ENCODE measurements at regions not wholly inside any gene's neighbourhood (a gene's known extent, or its start where the extent isn't known, plus 50 kb on each side); places are given as distances from the start of the nearest gene placed in this dataset.

DNA sequence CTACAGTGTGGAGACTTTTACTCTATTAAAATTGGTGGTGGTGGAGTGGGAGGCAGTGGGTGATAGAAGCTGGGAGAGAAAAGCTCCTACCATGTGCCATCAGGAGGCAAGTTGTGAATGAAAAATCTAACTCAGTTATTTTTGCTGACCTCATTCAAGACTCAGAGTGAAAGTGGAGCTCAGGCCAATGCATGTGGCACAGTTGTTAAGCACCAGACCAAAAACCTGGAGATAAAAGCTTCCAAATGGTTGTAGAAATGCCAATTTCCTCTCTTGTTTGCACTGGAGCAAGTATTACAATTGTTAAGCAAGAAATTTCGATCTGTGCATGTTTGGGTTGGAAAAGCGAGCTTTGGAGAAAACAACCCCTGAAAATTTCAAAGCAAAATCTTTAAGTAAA is 81.5 kb upstream of the PRICKLE2 start:
- no peak for DNase-seq

DNA sequence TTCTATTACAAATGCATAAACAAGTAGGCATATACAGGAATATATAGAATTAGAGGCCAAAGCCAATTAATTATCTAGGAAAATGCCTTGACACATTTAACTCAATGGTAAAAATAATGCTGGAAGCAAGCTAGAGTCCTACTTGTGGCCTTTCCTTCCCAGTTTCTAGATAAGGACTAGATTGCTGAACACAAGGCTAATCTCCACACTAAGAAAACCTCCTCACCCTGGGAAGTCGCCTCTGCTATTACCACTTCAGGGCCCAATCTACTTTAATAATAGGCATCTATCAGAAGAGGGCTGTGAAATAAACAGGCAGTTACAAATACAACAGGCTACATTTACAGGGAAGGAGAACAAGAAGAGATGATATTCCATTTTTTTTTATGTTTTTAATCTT is 80.5 kb upstream of the PRICKLE2 start:
- DNase-seq: no peak

DNA sequence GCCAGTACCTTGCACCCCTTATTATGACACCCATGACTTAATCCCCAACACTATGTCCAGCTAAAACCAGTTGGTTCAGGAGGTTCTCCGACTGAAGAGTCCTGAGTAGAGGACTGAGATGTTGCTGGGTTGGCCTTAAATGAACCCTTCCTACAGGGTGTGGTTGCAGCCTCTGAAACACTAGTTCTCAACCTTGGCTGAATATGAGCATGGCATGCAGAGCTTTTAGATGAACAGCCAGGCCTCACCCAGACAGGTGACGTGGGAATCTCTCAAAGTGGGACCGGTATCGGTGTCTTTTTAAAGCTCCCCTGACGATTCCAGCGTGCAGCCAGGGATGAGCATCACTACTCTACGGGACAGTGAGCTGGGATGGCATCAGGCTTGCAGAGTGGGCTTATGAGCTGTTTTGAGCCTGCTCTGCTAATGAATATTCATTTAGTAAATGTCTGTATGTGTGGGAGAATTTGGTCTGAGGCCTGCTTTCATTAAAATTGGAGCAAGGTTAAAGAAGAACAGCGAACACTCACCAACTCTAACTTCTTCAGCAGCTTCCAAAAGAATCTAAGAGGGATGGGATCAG is 79.7 kb upstream of the PRICKLE2 start:
- DNase-seq: no peak

DNA sequence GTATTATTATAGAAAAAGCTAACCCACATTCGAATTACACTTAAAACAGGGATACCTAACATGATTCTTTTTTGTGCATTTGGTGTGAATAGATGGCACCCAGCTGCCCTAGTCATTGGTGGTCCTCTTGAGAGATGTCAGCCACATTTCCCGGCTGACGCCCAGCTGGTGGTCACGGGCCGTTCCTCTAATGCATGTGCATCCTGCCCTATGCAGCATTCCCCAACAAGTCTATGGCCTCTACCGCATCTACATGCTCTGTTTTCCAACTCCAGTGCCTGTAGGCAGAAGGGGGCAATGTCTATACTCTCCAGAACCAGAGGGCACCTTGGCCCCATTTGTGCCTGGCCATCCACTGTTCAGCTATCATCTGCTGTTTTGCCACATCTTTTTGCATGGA is 78.6 kb upstream of the PRICKLE2 start:
- DNase-seq: no peak

DNA sequence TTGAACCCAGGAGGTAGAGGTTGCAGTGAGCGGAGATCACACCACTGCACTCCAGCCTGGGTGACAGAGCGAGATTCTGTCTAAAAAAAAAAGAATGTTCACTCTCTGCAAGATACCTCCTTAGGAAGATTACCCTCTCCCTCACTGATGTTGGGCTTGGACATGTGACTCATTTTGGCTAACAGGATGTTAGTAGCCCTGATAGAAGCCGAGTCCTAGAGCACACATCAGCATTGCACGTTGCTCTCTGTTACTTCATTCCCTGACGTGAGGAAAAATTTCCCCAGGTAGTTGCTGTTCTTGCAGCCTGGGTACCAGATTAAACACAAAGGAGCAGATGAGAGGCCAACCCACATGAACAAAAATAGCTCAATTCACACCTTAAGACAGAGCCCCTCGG is 78.1 kb upstream of the PRICKLE2 start:
- no peak for DNase-seq

DNA sequence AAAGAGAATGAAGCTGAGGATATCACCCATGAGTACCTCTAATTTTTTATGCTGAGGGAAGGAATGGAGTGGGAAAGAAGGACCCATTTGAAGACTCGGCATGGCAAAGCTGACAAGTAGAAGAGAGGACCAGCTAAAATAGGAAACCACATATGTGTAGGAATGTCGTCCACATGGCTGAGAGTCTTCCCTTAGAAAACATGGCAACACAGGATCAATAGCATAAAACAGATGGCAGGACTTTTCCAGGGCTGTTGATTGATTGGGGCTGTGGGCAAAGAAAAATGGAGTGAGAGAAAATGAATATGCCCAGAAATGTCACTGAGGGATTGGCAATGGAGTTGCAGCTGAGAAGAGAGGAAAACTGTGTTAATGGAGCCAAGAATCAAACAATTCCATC is 76.2 kb upstream of the PRICKLE2 start:
- no peak for DNase-seq

DNA sequence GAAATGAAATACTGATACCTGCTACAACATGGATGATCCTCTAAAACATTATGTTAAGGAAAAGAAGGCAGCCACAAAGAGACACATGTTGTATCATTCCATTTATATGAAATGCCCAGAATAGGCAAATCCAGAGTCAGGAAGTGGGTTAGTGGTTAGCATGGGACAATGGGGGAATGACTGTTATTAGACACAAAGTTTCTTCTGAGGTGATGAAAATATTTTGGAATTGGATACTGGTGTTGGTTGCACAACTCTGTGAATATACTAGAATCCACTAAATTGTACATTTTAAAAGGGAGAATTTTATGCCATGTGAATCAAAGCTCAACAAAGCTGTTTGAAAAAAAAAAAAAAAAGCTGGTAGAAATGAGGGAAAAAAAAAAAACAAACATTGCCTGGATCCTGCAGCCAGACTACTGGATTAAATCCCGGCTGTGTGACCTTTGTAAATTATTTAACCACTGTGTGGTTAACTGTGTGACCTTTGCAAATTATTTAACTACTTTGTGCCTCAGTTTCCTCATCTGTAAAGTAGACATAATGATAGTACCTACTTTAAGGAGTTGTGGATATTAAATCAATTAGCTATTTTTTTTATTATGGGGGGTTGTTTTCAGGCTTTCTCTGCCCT is 75.6 kb upstream of the PRICKLE2 start:
- no peak for DNase-seq

DNA sequence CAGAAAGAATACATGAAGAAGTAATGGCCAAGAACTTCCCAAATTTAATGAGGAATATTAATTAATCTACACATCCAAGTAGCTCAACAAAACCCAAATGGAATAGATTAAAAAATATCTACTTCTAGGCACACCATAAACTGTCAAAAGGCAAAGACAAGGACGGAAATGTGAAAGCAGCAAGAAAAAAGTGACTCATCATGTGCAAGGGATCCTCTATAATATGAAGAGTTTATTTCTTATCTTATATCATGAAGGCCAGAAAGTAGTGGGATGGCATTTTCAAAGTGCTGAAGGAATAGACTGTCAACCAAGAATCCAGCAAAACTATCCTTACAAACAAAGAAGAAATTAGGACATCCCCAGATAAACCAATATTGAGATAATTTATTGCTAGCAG is 73.9 kb upstream of the PRICKLE2 start:
- no peak for DNase-seq

DNA sequence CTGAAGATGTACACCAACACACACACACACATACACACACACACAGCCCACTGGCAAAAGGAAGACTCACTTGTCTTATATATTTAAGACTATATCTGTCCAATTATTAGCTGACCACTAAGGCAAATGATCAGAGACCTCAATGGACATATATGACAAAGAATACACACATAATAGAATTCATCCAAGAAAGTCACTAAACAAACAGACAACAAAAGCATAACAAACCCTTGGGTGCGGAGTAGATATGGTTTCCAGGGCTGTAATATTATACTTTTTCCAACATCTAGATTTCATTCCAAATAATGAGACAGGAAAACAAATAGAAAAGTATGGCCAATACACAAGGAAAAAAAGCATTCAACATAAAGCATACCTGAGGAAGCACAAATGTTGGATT is 72.3 kb upstream of the PRICKLE2 start:
- no peak for DNase-seq

DNA sequence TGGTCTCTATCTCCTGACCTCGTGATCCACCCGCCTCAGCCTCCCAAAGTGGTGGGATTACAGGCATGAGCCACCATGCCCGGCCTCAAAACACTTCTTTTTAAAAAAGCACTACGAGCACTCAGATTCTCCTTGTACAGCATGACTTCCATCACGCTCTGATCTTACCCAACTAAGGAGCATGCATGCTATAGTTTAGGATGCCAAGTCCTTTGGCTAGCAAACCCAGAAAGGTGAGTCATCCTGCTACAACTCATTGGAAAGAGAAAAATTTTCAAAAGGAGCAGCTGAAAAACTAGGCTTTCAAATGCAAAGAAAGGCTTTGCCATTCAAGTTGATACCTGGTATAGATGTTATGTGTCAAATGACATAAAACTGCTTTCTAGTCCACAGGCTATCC is 70.3 kb upstream of the PRICKLE2 start:
- no peak for DNase-seq

DNA sequence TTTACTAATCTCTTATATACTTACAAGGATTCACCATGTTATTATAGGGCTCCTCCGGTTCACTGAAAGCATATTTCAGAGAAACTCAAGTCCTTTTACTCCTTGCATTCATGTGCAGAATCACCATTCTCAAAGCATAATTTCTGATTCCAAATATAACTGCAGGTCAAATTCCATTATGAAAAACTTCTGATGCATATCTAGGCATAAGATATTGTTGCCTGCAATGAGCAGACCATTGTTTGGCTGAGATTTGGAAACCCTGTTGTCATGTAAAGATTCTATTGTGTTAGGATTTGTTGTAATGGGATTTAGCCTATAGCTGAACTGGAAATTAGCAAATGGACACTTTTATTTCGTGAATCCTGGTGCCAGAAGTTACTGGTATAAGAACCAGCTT is 69.5 kb upstream of the PRICKLE2 start:
- no peak for DNase-seq

DNA sequence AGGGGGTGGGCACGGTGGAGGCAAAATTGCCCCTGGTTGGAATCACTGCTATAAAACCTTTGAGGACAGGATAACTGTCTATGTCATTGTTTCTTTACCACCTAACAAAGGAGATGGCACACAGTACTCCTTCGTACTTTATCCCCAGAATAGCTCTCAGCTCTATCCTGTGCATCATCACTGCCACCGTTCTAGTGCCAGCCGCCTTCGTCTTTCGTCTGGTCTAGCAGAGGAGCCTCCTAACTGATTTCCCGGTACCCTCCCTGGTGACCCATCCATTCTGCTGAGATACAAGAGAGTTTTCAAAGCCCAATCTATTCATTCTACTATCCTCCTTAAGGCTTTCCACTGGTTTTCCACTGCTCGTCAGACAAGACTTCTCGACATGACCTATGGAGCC is 67.9 kb upstream of the PRICKLE2 start:
- no peak for DNase-seq

DNA sequence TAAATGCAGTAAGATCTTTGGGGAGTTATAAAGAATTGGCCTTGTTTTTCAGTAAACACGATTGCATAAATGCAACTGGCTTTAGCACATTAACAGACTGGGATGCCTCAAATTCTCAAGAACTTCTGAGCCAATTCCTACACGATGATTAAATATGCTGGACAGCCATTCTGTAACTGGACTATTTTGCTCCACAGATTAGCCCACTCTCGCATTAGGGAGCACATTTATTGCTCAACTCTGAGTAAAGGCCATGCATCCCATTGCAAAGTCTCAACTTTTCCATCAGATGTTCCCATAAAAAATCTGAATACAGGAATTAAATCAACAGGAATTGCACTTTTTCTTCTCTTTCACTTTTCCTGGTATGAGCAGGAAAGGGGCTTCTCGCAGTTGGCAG is 66.7 kb upstream of the PRICKLE2 start:
- DNase-seq: no peak

DNA sequence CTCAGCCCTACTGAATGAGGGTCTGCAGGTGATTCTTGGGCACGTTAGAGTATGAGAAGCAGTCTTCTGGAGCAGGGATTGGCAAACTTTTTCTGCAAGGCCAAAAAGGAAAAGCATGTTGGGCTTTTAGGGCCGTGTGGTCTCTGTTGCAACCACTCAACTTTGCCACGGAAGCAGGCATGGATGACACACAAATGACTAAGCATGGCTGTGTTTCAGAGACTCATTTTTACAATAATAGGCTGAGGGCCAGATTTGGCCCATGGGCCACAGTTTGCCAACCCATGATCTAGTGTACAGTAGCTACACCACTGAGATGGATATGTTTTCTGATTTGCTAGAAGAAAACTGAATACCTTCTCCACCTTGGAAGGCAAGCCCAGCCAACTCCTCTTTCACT is 66.1 kb upstream of the PRICKLE2 start:
- no peak for DNase-seq

DNA sequence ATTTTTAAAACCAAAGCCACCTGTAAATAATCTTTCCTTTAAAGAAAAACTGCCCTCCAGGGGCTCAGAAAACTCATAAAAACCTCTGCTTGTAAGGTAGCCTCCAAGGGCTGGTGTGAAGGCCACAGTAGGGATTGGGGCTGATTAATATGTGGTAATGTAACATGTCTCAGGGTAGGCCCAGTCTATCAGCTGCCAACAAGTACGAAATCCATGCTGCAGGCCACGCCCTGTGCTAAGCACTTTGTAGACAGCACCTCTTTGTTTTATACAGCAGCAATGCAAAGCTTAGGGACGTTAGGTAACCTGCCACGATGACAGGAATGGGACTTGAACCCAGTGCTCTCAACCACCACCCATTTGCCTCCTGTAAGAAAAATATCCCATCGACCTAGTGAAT is 65.6 kb upstream of the PRICKLE2 start:
- DNase-seq: no peak

DNA sequence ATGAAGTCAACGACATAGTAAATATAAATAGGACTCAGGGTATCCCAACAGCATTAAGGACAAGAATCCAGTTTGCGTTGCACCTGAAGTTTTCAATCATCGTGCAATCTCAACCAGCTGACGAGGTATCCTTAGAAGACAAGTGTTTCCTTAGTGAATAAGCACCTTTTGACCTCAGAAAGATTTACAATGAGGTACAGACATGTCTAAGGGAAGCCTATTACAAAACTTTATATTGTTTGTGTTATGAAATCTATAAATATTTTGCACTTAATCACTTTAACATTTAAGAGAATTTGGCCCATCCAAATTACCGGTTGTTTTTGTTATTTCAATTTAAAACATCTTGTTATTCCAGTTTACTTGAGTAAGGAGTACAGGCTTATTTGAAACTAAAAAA is 64.9 kb upstream of the PRICKLE2 start:
- DNase-seq: no peak

DNA sequence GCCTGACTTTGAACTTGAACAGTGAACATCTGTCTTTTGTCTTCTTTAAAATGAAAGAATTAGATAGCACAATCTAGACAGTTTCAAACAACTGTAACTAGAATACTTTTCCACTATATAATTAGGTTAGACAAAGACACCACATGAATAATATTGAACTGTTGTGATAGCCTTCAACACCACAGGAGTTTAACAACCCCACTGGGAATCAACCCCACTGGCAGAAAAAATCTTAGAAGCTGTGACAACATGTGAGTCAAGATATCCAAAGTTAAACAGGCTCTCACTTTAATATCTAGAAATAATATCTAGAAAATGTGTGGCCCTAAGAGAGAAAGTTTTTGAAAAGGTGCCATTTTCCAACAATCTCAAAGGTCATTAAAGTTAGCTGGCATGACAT is 64.4 kb upstream of the PRICKLE2 start:
- DNase-seq: no peak

DNA sequence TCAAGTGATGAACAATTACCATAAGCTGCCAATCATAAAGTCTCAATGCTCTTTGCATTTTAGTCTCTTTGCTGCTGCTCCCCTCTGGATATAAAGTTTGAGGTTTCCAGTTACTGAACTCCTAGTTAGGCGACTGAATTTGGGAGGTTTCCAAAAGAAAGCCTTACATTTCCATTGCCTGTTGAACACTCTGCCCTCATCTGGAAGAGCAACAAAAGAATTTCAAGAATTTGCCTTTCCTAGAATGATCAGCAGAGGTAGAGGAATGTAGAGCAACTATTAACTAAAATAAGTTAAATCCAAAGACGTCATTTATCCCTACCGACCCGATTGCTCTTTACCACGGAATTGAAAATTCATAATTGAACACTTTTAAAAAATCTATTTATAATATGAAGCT is 53.4 kb upstream of the PRICKLE2 start:
- DNase-seq: no peak

DNA sequence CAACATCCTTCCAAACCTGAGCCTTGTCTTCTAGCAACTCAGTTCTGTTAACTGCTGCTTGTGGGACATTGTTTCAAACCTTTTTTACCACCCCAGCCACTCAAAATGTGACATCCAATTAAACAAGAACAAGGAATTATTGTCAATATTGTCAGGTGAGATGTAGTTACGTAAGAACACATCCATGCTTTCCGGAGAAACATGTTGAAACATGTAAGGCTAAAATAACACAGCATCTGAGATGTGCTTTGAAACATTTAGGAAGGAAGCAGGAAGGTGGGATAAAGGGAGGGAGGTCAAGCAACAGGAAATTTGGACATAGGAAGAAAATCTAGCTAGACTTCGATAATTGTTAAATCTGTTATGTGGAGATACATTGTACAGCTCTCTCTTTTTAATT is 50.9 kb upstream of the PRICKLE2 start:
- no peak for DNase-seq

All from activated CD4-positive, alpha-beta T cell treated with anti-CD3 and anti-CD28 coated beads for 48 hours (primary cell).